Effector CD8-positive, alpha-beta T cell (primary cell): ENCODE measurements at regions not wholly inside any gene's neighbourhood (a gene's known extent, or its start where the extent isn't known, plus 50 kb on each side); places are given as distances from the start of the nearest gene placed in this dataset.
"Not testable (repeated sequence)": the region's sequence is repeated elsewhere in the genome, so short reads cannot be mapped to it uniquely, and the experiment has no call there.

Source experiments
- DNase-seq: peaks from one replicate; lab custom pipeline; 2025; lab: John Stamatoyannopoulos, UW

- DNase-seq, result no peak
Observed at GRCh38 chr12:131389054-131390013, 321.6 kb upstream of the SFSWAP start.

DNA sequence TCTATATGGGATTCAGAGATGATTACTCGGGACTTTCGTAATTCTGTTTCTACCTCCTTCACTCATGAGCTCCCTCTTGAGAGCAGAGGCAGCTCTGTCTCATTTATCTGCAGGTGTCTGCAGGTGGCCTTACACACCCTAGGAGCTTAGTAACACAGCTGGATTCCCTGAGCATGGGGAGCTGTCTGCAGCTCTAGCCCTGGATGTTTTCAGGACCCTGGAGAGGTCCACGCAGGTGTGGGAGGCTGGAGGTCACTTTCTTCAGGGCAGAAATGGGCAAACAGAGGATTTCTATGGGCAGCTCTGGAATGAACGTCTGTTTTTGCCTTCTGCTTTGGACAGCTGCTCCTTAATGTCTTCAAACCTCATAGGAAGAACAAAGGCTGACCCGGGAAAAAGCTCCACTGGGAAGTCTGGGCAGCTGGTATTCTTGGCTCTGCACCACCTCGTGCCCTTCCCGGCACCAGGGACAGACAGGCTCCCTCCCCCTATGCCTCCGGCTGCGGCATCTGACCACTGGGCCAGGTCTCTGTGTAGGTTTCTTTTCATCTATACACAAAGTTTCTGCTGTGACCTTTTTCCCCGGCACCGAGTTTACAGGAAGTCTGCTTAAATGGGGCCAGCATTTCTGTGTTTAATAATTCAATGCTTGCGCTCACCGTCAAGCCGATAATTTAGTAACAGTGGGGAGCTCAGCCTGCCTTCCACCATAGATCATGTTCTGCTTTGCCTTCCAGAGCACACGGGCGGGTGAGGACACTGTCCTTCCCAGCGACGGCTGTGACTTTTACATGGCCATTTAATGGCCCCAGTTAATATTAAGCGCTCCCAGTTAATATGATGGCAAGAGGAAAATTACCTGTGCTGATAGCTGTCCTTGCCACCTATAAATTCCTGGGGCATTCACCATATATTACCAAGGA, 320.2 kb upstream of the SFSWAP start:
- DNase-seq, result no peak

- DNase-seq, result no peak
Observed at GRCh38 chr12:131391399-131391798, 319.5 kb upstream of the SFSWAP start.

- not testable (repeated sequence) for DNase-seq
Observed at GRCh38 chr12:131394752-131395151, 316.1 kb upstream of the SFSWAP start.

DNA sequence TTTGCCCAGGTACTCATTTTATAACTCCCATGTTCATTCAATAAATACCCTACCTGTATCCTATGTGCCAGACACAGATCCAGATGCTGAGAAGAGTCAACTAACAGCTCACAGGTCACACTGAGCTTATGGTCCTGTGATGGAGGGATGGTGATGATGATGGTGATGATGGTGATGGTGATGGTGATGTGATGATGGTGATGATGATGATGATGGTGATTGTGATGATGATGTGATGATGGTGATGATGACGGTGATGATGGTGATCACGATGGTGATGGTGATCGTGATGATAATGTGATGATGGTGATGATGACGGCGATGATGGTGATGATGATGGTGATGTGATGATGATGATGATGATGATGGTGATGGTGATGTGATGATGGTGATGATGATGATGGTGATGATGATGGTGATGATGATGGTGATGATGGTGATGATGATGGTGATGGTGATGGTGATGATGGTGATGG, 315.6 kb upstream of the SFSWAP start:
- DNase-seq, result not testable (repeated sequence)

- no peak for DNase-seq
Observed at GRCh38 chr12:131395971-131396573, 314.8 kb upstream of the SFSWAP start.

DNA sequence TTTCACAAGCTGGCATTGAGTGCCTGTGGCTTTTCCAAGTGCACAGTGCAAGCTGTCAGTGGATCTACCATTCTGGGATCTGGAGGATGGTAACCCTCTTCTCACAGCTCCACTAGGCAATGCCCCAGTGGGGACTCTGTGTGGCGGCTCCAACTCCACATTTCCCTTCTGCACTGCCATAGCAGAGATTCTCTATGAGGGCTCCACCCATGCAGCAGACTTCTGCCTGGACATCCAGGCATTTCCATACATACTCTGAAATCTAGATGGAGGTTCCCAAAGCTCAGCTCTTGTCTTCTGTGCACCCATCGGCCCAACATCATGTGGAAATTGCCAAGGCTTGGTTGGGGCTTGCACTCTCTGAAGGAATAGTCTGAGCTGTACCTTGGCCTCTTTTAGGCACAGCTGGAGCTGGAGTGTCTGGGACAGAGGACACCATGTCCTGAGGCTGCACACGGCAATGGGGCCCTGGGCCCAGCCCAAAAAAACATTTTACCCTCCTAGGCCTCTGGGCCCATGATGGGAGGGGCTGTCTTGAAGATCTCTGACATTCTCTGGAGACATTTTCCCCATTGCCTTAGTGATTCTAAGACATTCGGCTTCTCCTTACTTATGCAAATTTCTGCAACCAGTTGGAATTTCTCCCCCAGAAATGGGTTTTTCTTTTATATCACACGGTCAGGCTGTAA, 313.3 kb upstream of the SFSWAP start:
- DNase-seq, result no peak

GRCh38 chr12:131399000-131399399, 311.9 kb upstream of the SFSWAP start:
- no peak for DNase-seq

- not testable (repeated sequence) for DNase-seq
Observed at GRCh38 chr12:131400668-131401294, 310.1 kb upstream of the SFSWAP start.

DNA sequence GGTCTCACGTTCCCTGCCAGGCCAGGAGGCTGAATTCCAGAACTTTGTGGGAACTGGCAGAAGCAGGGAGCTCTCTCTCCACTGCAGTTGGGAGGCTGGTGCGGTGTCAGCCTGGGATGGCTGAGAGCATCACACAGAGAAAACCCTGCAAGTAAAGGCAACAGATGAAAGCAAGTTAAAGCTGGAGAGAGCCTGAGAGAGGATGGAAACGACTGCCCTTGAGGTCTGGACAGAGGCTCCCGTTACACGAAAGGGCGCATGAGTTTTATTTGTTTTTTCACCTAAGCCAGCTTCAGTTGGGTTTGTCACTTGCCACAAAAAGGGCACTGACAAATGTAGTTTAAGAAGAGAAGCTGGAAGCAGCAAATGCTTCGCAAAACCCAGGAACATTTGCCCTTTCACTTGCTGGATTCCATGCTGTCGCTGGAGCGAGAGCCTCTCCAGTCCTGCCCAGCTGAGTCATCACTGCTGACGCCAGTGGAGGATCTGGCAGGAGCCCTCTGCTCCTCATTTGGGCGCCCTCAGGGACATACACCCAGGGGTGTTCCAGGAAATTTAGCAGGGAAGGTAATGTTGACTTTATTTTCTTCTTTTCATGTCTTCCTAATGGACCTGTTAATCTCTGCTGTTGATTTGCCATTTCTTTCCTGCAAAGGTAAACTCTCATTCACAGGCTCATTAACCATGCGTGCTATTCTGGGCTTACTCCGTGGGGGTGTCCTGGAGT, 308.8 kb upstream of the SFSWAP start:
- not testable (repeated sequence) for DNase-seq

- no peak for DNase-seq
Observed at GRCh38 chr12:131402781-131403396, 308.0 kb upstream of the SFSWAP start.

GRCh38 chr12:131403676-131404075, 307.2 kb upstream of the SFSWAP start:
- no peak for DNase-seq

DNA sequence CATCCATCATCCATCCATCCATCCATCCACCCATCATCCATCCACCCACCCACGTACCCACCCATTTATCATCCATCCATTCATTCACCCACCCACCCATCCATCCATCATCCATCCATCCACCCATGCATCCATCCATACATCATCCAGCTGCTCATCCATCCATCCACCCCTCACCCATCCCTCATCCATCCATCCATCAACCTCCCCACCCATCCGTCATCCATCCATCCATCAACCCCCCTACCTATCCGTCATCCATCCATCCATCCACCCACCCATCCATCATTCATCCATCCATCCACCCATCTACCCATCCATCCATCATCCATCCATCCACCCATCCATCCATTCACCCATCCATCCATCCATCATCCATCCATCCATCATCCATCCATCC, 306.2 kb upstream of the SFSWAP start:
- no peak for DNase-seq

DNA sequence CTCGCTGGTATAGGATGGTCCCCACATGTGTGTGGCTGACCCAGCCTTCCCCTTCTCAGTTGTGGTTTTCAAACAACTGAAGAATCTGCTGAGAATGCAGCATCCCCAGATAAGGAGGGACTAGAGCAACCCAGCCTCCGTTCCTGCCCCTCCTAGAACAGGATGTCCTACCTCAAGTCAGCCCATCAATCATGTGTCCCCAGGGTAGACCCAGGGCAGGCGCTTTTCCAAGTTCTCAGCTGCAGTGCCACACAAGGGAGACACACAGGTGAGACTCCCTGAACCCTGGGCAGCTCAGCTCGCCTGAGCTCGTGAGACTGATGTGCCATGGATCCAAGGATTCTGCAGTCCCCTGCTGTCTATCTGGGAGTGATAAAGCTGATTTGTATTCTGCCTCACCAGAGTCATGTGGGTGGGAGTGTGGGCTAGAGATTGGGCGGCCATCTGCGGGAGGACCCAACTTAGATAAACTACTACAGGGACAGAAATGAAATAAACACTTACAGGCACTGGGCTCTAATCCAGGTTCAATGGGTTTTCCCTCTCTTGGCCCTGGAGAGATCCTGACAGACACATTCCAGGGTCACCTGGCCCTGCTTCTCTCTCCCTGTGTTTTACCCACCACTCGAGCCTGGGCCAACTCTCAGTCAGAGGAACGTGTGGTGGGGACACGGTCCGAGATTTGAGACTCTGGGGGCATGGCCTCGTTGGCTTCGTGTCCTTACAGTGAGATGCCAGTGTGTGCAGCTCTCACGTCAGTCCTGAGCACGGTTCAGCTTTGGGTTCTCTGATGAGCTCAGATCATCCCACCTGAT, 303.5 kb upstream of the SFSWAP start:
- no peak for DNase-seq

- no peak for DNase-seq
Observed at GRCh38 chr12:131408036-131408365, 302.9 kb upstream of the SFSWAP start.

- DNase-seq, result no peak
Observed at GRCh38 chr12:131408484-131408883, 302.4 kb upstream of the SFSWAP start.

- no peak for DNase-seq
Observed at GRCh38 chr12:131409211-131409610, 301.7 kb upstream of the SFSWAP start.

DNA sequence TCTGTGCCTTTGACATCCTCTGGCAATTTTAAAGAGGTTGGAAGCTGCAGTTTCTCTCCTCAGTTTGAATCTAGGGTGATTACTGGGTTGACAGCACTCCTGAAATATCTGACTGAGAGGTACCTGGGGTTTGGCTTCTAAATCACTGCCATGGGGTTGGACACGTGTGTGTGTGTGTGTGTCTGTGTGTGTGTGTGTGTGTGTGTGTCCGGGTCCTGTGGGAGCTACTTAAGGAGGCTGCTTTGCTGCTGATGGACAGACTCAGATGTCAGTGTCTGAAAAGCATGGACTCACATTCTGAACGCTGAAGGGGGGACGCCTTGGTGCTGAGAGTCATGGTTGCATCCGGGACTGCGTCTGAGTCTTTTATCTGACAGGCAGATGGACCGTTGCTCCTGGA, 299.1 kb upstream of the SFSWAP start:
- not testable (repeated sequence) for DNase-seq

DNA sequence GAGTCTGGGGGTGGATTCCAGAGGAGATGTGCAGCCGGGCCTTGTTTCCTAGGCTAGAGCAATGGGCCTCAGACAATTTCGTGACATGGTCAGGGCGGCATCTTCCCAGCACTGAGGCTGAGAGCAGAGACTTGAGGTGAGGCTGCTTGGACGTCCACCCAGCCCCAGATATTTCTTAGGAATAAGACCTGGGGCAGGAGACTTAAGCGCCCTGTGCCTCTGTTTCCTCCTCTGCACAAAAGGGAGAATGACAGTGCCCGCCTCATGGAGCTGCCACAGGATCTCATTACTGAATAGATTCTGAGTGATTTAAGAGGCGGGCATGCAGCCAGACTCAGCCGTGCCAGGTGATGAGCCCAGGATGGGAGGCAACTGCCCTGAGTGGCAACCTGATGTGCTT, 297.9 kb upstream of the SFSWAP start:
- DNase-seq, result no peak
